Fibroblast of skin of back (primary cell): ENCODE measurements at regions not wholly inside any gene's neighbourhood (a gene's known extent, or its start where the extent isn't known, plus 50 kb on each side); places are given as distances from the start of the nearest gene placed in this dataset.
"Not testable (repeated sequence)": the region's sequence is repeated elsewhere in the genome, so short reads cannot be mapped to it uniquely, and the experiment has no call there.

Experiments used
- DNase-seq: peaks from one replicate; pipeline ENCODE4 v3.0.0-alpha.2; 2013

GRCh38 chr21:27363719-27364477 is 397.0 kb upstream of the ADAMTS5 start:
- DNase-seq: no peak

- no peak for DNase-seq
Observed at GRCh38 chr21:27362249-27362648, 395.4 kb upstream of the ADAMTS5 start.

- DNase-seq: peak; percentile 73
Observed at GRCh38 chr21:27359141-27359540, 392.3 kb upstream of the ADAMTS5 start.

- DNase-seq: no peak
Observed at GRCh38 chr21:27352885-27353284, 386.0 kb upstream of the ADAMTS5 start.

- peak; percentile 82 for DNase-seq
Observed at GRCh38 chr21:27346041-27346448, 379.2 kb upstream of the ADAMTS5 start.

- DNase-seq: no peak
Observed at GRCh38 chr21:27339902-27340301, 373.0 kb upstream of the ADAMTS5 start.

- DNase-seq: not testable (repeated sequence)
Observed at GRCh38 chr21:27338007-27338406, 371.1 kb upstream of the ADAMTS5 start.

- DNase-seq: no peak
Observed at GRCh38 chr21:27333096-27333495, 366.2 kb upstream of the ADAMTS5 start.

GRCh38 chr21:27329255-27329851 is 362.5 kb upstream of the ADAMTS5 start:
- peak; percentile 48 for DNase-seq

GRCh38 chr21:27326301-27326700 is 359.4 kb upstream of the ADAMTS5 start:
- no peak for DNase-seq

- no peak for DNase-seq
Observed at GRCh38 chr21:27323331-27323730, 356.4 kb upstream of the ADAMTS5 start.

GRCh38 chr21:27321791-27322190 is 354.9 kb upstream of the ADAMTS5 start:
- no peak for DNase-seq

- no peak for DNase-seq
Observed at GRCh38 chr21:27320868-27321267, 354.0 kb upstream of the ADAMTS5 start.

- not testable (repeated sequence) for DNase-seq
Observed at GRCh38 chr21:27317601-27318000, 350.7 kb upstream of the ADAMTS5 start.

GRCh38 chr21:27315373-27315772 is 348.5 kb upstream of the ADAMTS5 start:
- peak; percentile 6 for DNase-seq

GRCh38 chr21:27314131-27314530 is 347.2 kb upstream of the ADAMTS5 start:
- DNase-seq: peak; percentile 64

GRCh38 chr21:27306791-27307775 is 340.2 kb upstream of the ADAMTS5 start:
- no peak for DNase-seq

GRCh38 chr21:27306206-27306605 is 339.3 kb upstream of the ADAMTS5 start:
- DNase-seq: no peak

GRCh38 chr21:27301220-27301619 is 334.3 kb upstream of the ADAMTS5 start:
- no peak for DNase-seq

- DNase-seq: peak; percentile 55
Observed at GRCh38 chr21:27300770-27301169, 333.9 kb upstream of the ADAMTS5 start.

- DNase-seq: no peak
Observed at GRCh38 chr21:27298465-27298864, 331.6 kb upstream of the ADAMTS5 start.

GRCh38 chr21:27293239-27293638 is 326.4 kb upstream of the ADAMTS5 start:
- DNase-seq: no peak

GRCh38 chr21:27292783-27293182 is 325.9 kb upstream of the ADAMTS5 start:
- DNase-seq: no peak
